ENCODE measurements at regions not wholly inside any gene's neighbourhood (a gene's known extent, or its start where the extent isn't known, plus 50 kb on each side); places are given as distances from the start of the nearest gene placed in this dataset.

DNA sequence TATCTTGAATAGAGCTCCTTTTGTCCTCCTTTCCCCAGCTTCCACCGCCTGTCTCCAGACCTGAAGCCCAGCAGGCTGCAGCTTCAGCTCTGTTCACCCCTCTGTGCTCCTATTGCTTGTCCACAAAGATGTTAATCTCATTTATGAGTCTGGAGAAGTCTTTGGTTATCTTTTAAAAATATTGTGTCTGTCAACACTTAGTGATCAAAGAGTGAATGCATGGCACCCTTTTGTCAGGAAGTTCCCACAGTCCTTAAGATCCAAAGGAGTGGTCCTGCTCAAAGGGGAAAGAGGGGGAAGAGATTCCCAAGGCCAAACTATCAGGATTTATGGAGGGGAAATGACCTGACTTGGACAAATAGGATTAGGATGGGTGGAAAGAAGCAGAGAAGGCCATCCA lies 118.9 kb downstream of the ACAA2 start (continued):
- TF ChIP-seq, protein P1, sequence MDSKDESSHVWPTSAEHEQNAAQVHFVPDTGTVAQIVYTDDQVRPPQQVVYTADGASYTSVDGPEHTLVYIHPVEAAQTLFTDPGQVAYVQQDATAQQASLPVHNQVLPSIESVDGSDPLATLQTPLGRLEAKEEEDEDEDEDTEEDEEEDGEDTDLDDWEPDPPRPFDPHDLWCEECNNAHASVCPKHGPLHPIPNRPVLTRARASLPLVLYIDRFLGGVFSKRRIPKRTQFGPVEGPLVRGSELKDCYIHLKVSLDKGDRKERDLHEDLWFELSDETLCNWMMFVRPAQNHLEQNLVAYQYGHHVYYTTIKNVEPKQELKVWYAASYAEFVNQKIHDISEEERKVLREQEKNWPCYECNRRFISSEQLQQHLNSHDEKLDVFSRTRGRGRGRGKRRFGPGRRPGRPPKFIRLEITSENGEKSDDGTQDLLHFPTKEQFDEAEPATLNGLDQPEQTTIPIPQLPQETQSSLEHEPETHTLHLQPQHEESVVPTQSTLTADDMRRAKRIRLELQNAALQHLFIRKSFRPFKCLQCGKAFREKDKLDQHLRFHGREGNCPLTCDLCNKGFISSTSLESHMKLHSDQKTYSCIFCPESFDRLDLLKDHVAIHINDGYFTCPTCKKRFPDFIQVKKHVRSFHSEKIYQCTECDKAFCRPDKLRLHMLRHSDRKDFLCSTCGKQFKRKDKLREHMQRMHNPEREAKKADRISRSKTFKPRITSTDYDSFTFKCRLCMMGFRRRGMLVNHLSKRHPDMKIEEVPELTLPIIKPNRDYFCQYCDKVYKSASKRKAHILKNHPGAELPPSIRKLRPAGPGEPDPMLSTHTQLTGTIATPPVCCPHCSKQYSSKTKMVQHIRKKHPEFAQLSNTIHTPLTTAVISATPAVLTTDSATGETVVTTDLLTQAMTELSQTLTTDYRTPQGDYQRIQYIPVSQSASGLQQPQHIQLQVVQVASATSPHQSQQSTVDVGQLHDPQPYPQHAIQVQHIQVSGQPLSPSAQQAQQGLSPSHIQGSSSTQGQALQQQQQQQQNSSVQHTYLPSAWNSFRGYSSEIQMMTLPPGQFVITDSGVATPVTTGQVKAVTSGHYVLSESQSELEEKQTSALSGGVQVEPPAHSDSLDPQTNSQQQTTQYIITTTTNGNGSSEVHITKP (tag by site-specific recombination; IDR thresholded peaks at IDR 0.05): peak; percentile 54; the same call in 1 of the 2 replicates
- TF ChIP-seq ZXDB (tag by site-specific recombination; IDR thresholded peaks at IDR 0.05): 0 out of 2 replicates have a peak, but pooled peaks have one; percentile 28
- TF ChIP-seq TCF7L2 (IDR thresholded peaks at IDR 0.05; ENCODE audit: borderline replicate concordance, low read depth, low read length): peak; percentile 91
- TF ChIP-seq ZNF585B (tag by site-specific recombination; IDR thresholded peaks at IDR 0.05): peak; percentile 61
- TF ChIP-seq ZNF707 (tag by site-specific recombination; IDR thresholded peaks at IDR 0.05): no peak
- peak; percentile 41 for TF ChIP-seq GLIS1 (tag by site-specific recombination; IDR thresholded peaks at IDR 0.05)
- TF ChIP-seq, protein P2, sequence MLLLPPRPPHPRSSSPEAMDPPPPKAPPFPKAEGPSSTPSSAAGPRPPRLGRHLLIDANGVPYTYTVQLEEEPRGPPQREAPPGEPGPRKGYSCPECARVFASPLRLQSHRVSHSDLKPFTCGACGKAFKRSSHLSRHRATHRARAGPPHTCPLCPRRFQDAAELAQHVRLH (tag by site-specific recombination; IDR thresholded peaks at IDR 0.05): 0 out of 2 replicates have a peak, but pooled peaks have one; percentile 10

DNA sequence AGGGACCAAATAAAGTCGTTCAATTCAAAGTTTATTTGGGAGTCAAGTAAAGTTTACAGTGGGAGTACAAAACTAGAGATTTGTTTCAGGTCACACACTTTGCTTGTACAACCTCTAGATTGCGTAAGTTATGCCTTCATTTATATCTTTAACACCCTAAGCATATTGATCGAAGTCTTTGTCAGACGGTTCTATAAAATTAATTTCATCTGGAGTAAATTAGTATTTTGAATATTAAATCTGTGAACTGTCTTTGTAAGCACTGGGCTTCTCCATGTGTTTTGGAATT lies 119.7 kb downstream of the ACAA2 start:
- TF ChIP-seq, protein P3, sequence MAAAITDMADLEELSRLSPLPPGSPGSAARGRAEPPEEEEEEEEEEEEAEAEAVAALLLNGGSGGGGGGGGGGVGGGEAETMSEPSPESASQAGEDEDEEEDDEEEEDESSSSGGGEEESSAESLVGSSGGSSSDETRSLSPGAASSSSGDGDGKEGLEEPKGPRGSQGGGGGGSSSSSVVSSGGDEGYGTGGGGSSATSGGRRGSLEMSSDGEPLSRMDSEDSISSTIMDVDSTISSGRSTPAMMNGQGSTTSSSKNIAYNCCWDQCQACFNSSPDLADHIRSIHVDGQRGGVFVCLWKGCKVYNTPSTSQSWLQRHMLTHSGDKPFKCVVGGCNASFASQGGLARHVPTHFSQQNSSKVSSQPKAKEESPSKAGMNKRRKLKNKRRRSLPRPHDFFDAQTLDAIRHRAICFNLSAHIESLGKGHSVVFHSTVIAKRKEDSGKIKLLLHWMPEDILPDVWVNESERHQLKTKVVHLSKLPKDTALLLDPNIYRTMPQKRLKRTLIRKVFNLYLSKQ (tag by site-specific recombination; IDR thresholded peaks at IDR 0.05; ENCODE audit: borderline replicate concordance): no peak
- TF ChIP-seq ZNF548 (tag by site-specific recombination; IDR thresholded peaks at IDR 0.05) (no peak), ZNF354C (tag by site-specific recombination; IDR thresholded peaks at IDR 0.05; ENCODE audit: borderline replicate concordance, low read depth) (no peak), ZFP69B (tag by site-specific recombination; IDR thresholded peaks at IDR 0.05) (no peak), MEIS1 (CRISPR knock-in tag; IDR thresholded peaks at IDR 0.05; ENCODE audit: borderline replicate concordance) (no peak), HOXA7 (CRISPR knock-in tag; IDR thresholded peaks at IDR 0.05; ENCODE audit: borderline replicate concordance) (no peak), ZNF335 (tag by site-specific recombination; conservative IDR thresholded peaks at IDR 0.05) (peak; percentile 15; the same call in 1 of the 2 replicates)
- TF ChIP-seq, protein P4, sequence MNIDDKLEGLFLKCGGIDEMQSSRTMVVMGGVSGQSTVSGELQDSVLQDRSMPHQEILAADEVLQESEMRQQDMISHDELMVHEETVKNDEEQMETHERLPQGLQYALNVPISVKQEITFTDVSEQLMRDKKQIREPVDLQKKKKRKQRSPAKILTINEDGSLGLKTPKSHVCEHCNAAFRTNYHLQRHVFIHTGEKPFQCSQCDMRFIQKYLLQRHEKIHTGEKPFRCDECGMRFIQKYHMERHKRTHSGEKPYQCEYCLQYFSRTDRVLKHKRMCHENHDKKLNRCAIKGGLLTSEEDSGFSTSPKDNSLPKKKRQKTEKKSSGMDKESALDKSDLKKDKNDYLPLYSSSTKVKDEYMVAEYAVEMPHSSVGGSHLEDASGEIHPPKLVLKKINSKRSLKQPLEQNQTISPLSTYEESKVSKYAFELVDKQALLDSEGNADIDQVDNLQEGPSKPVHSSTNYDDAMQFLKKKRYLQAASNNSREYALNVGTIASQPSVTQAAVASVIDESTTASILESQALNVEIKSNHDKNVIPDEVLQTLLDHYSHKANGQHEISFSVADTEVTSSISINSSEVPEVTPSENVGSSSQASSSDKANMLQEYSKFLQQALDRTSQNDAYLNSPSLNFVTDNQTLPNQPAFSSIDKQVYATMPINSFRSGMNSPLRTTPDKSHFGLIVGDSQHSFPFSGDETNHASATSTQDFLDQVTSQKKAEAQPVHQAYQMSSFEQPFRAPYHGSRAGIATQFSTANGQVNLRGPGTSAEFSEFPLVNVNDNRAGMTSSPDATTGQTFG (tag by site-specific recombination; IDR thresholded peaks at IDR 0.05; ENCODE audit: borderline replicate concordance): no peak
- H3K27ac ChIP-seq (ENCODE audit: extremely low read depth, low read depth, low read length): peak overlapping the region; percentile 73
- ChIA-PET CTCF (no interaction called here), POLR2A (no interaction called here)
- H3K9me3 ChIP-seq (ENCODE audit: control insufficient read depth, insufficient read depth, low read depth, low read length): no peaks in the 10 kb centered on the region
- no peaks in the 10 kb centered on the region for H3K36me3 ChIP-seq (ENCODE audit: control insufficient read depth in 2 of 2, insufficient read depth in 1 of 2, low read length in 2 of 2)
- no peak overlapping the region for H3K4me3 ChIP-seq (ENCODE audit: low read depth, low read length)
- H3K4me1 ChIP-seq (ENCODE audit: control insufficient read depth, insufficient read depth, low read length): peaks cover 36% of the 10 kb centered on the region

Measured in HEK293 (cell line).